Nucleus accumbens (tissue), 56 donors: ENCODE measurements at regions not wholly inside any gene's neighbourhood (a gene's known extent, or its start where the extent isn't known, plus 50 kb on each side); places are given as distances from the start of the nearest gene placed in this dataset.

Experiments used
- DNase-seq, 56 donors: peaks; one replicate each; lab custom pipeline; 2025; lab: John Stamatoyannopoulos, UW

DNA sequence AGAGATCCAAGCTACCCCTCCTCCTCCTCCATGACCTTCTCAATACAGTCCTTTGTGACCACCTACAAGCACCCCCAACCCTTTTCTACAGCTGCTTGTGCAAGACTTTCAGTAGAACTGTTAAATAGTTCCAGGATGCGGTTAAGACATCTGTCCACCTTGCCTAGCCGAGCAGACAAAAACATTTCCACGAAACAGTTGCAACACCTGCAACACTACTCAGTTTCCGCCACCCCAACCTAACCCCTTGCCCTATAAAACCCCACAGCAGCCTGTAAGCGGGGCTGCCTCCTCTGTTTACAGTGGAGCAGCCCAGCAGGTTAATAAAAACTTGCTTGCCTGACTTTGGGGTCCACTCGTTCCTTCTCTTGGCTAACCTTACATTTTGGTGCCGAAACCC is 1803.5 kb upstream of the CDH6 start:
- no peak for DNase-seq

DNA sequence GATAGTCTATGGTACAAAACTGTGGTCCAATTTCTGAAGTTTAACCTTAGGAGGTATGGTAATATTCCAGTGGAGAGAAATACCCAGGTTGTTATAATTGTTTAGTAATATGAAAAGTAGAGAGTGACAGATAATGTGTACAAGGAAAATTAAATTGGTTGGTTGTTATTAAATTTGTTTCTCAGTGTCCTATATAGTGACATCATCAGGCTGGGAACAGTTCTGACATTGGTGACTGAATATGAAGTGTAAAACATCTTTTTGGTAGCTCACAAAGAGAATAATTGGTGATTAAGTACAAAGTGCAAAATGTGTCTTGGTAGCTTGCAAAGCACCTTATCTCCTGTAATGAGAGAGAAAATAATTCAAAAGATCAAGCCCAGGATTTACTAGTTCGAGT is 1806.1 kb upstream of the CDH6 start:
- no peak for DNase-seq

DNA sequence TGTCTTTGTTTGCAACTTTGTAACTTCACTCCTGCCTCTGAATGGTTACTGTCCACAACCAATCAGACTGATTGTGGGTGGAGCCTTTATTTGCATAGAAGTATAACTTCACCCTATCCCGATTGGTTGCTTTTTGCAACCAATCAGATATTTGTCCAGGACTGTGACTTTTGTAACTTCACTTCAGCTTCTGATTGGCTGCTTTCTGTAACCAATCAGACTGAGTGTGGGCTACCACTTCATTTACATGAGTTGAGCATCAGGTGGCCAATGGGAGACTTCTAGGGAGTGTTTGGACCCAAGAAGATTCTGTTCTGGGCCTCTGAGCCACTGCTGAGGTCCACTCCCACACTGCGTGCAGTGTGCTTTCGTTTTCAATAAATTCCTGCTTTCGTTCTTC is 1810.7 kb upstream of the CDH6 start:
- no peak for DNase-seq

DNA sequence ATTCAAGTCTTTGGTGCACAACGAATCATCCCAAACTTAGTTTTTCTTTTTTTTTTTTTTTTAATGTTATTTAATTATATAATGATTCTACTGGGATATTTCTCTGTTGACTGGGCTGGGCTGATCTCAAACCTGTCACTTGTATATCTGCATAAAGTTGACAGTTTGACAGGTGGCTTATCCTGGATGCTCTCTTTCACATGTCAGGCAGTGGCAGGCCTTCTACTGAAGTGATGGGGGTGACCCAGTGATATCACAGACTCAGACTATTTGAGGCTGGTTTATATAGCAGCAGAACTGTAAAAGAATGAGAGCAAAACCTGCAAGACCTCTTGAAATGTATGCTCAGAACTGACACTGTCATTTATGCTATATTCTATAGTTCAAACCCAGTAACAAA is 1813.5 kb upstream of the CDH6 start:
- no peak for DNase-seq

DNA sequence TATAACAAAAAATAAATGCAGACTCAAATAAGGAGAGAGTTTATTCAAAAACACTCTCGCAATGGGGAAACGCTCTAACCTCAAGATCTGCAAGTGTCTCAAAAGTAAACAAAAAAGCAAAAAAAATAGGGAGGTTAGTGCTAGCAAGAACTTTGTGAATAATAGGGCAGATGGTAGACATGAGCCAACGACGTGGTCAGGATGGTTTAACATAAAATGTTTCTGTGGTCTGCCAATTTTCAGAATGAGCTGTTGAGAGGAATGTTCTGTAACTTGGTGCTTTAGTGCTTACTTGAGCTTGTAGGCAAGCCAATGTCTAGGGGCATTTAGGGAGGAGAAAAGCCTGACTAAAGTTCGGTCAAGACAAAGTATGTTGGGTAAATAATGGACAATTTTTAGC is 1813.9 kb upstream of the CDH6 start:
- DNase-seq: no peak

DNA sequence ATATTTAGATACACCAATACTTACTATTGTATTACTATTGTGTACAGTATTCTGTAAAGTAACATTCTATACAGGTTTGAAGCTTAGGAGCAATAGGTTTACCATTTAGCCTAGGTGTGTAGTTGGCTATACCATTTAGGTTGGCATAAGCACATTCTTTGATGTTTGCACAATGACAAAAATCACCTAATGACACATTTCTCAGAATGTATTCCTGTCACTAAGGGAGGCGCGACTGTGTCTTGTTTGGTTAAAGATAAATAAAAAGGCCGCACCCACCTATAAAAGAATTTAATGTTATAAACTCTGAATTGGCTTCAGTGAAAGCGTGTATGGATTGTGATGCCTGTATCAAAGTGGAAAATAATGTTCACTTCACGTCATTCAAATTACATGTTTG is 1815.4 kb upstream of the CDH6 start:
- no peak for DNase-seq

DNA sequence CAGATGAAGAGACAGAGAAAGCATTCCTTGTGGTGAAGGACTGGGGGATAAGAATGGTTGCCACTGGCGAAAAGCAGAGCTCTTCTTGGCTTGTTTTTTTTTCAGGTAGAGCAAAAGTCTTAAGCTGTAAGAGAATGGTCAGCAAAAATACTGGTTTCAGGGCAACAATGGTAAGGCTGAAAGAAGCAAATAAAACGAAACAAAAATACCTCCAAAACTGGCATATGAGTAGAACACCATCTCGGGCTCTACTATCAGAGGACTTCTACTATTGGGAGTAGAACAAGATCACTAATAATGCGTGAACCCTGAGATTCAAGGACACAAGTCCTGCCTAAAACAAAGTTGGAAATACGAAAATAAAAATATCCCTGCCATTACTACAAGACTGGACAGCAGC is 1823.2 kb upstream of the CDH6 start:
- no peak for DNase-seq

DNA sequence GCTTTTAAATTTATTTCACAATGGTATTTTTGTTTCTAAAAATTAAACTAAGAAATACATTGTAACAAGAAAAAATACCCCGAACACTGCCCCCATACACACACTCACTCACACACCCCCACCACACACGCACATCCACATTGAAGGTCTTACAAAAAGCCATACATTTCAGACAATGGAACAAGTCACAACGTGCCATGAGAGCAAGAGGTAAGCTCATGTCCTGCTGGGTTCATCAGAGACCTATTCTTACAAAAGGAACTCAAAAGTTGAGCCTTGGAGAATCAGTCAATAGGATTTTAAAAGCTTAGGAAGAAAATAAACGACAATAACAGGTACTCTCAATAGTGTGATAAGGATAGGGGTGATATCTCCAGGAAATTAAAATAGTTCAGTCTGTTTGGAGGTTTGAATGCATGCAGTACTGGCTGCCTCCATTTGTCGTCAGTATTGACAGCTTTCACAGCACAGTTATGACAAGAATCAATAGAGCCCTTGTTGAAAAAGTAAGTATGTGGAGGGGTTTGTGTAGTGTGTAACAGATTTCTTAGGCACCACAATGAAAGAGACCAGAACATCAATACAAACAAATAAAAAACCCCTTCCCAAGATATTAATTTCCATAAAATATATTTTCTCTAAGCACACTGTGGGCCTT is 1826.2 kb upstream of the CDH6 start:
- DNase-seq: peak in 5 of 56 donors; percentile 0 to 4 (median 1)

DNA sequence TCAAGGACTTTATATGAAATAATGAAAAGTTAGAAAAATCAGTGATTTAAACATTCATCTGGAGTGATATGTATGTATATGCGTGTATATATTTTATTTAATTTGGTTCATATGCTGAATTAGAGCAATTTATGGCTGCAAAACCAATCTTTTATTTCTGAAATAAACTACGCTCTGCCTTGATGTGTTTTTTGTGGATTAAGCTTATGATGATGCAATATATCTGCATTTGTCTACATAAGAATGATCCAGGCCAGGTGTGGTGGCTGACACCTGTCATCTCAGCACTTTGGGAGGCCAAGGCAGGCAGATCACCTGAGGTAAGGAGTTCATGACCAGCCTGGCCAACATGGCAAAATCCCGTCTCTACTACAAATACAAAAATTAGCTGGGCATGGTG is 1842.3 kb upstream of the CDH6 start:
- DNase-seq: no peak

DNA sequence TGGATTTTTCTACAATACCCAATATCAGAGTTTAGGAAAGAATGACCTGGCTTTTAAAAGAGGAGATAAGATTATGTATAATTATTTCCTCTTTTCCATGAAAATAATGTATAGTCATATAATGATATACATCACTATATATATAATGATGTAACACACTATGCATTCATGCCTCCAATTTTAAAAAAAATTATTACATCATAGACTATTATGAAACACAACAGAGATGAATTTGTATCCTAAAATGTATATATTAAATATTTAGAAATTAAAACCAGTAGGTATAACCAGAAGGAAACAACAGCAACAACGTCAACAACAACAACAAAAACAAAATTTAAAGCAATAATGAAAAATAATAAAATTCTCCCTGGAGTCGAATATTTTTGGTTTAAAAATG is 1856.5 kb upstream of the CDH6 start:
- DNase-seq: no peak

DNA sequence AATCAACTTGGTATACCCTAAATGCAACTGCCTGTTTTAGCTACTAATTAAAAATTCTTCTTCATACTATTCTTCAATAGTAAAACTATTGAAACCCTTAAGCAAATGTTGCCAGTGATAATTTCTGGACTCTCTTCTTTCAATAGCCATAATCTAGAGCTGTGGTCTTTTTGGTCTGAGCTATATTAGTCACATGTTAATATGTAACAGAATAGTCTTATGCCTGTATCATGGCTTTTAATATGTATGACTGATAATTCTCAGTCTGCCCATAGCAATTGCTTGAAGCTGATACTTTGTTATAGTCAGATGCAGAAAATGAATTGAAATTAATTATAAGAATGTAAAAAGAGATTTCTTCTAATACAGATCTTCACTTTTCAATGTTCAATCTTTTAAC is 1871.9 kb upstream of the CDH6 start:
- no peak for DNase-seq

DNA sequence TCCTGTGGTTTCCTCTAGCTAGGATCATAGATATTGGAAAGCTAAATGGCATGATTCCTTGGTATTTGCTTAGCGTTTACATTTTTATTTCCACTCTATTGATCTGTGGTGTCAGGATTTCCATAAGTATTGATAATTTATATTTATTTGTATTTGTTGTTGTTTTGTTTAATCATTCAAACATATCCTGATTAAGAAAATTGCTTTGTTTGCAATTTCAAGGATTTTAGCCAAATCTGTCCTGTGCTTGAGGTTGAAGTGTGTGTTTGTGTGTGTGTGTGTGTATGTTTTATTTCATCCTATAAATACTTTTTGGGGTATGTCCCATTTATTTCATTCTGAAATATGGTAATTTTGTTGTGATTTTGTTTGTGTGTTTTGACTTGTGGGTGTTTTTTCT is 1884.1 kb upstream of the CDH6 start:
- DNase-seq: no peak

DNA sequence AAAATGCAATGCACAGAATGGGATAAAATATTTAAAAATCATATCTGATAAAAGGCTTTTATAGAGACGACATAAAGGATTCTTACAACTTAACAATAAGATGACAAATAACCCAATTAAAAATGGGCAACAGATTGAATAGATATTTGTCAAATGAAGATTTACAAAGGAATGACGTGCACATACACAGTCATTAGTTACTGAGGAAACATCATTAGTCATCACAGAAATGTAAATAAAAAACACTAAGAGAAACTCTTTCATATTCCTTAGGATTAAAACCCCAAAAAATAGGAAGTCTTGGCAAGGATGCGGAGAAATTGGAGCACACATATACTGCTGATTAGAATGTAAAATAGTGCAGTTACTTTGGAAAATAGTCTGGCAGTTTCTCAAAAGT is 1886.0 kb upstream of the CDH6 start:
- DNase-seq: no peak

DNA sequence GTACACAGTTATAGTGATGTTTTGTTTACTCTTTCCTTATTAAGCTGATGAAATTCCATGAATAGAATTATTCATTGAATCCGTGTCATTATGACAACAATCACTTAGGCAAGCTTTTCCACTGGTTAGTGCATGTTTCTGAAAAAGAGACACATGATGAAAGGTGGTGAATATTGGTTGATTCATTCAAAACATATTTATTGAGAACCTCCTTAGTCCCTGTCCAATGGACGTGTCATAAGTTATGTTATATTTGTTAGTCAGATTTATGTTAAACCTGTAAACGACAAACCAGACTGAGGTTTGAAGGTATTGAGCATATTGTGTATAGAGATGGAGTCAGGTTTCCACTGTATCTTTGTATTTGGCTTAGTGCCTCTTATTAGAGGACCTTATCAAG is 1888.9 kb upstream of the CDH6 start:
- DNase-seq: no peak

DNA sequence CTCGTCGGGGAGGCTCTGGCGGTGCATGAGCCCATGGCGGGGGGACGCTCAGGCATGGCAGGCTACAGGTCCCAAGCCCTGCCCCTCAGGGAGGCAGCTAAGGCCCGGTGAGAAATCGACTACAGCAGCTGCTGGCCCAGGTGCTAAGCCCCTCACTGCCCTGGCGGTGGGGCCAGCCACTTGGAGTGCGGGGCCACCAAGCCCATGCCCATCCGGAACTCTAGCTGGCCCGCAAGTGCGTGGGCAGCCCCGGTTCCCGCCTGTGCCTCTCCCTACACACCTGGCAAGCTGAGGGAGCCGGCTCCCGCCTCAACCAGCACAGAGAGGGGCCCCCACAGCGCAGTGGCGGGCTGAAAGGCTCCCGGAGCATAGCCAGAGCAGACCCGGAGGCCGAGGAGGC is 1896.9 kb upstream of the CDH6 start:
- DNase-seq: no peak

DNA sequence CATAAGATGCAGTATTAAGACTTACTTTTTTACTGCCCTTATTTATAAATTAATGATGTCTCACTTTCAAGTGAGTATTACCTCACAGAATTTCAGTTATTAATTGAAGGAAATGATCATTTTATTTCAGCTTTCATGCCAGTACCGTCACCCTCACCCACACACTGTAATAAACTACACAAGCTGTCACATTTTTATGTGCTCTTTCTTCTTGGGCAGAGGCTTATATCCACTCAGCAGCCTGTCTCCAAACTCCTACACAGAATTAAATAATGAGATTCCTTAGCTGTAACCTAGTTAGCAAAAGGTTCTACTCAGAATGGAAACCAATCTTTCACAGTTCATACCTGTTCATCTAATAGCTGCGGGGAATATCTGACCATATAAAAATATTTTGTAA is 1915.8 kb upstream of the CDH6 start:
- peak in 3 of 56 donors; percentile 2 to 10 (median 4) for DNase-seq

DNA sequence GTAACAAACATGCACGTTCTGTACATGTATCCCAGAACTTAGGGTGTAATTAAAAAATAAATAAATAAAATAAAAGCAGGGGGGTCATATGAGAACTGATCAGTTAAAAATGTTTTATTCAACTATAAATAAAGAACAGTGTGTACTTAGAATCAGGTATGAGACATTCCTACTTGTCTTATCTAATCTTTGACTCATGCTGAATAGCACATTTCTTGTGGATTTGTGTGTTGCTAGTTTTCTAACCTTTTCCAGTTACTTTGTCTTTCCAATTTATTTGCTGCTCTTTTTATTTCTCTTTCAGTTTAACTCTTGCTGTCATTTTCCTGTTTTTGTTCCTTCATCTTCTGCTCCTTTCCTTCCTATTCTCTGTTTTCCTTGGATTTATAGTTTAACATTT is 1917.1 kb upstream of the CDH6 start:
- DNase-seq: no peak

DNA sequence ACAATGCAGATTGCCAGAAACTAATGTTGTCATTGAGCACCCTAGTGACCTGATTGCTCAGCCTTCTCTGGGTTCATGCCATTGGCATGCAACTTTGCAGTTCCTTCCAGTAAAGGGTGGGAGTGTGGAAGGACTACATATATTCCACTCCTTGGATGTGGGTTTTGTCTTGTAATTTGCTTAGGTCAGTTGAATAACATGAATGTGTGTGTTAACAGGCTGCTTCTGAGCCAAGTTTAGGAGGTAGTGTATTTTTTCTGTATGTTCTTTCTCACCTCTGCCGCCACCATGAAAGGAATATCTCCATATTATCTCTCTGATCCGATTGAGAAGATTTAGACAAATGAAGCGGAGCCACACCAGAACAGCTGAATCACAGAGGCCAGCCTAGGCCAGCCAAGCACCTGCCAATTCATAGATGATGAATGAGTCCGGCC is 1929.6 kb upstream of the CDH6 start:
- DNase-seq: no peak

DNA sequence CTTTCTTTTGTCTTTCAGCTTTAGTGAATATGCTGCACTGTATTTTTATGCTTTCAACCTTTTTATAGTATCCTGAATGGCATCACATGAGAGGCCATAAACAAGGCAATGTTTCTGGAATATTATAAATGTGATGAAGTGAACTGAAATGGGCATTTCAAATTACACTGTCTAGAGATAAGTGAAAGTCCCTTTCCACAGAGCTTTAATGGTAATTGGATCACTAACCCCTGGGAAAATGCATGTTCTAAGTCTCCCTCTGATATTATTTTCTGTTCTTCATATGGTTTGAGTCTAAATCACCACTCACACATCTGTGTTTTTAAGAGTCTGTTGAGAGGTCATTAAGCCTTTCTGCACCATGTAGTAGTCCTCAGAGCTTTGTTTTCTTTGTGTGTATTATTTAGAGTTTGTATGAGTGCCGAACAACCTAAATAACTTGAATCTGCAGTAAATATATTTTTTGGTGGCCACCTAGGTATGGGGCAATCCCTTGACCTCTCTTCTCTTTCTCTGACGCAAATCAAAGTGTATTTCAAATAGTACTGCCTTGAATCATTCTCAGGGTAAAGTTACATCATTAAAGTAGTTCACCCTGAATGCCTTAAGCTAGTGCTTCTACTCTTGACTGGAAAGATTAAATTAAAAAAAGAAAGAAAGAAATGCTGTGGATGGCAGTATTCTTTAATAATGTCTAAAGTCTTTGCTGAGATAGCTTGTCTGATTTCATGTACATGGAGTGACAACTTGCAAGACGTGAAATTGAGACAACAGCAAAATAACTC is 1931.0 kb upstream of the CDH6 start:
- no peak for DNase-seq

DNA sequence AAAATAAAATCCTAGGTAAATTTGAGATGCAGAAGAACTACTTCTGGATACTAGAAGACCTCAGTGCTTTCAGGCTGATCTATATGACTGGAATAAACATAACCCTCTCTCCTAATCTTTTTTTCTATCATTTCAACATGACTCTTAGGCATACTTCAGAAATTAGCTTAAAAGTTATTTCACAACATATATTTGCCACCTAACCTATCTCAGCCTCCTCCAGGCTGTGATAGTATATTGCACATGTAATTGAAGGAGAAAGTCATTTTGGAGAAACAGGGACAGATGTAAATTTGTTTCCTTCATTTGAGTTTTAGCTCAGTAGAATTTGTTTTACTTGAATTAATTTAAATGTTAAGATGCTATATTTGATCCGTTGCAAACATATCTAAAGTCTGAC is 1932.3 kb upstream of the CDH6 start:
- DNase-seq: no peak

DNA sequence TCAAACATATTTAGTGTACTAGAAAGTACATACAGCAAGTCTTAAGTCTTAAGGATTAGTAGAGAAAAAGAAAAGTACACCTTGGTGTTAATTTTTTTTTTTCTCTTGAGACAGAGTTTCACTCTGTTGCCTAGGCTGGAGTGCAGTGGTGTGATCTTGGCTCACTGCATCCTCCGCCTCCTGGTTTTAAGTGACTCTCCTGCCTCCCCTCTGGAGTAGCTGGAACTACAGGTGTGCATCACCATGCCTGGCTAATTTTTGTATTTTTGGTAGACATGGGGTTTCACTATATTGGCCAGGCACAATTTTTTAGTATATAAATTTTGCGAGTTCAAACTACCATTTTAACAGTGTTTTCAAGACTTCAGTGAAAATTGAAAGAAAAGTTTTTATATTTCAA is 1941.1 kb upstream of the CDH6 start:
- DNase-seq: no peak

DNA sequence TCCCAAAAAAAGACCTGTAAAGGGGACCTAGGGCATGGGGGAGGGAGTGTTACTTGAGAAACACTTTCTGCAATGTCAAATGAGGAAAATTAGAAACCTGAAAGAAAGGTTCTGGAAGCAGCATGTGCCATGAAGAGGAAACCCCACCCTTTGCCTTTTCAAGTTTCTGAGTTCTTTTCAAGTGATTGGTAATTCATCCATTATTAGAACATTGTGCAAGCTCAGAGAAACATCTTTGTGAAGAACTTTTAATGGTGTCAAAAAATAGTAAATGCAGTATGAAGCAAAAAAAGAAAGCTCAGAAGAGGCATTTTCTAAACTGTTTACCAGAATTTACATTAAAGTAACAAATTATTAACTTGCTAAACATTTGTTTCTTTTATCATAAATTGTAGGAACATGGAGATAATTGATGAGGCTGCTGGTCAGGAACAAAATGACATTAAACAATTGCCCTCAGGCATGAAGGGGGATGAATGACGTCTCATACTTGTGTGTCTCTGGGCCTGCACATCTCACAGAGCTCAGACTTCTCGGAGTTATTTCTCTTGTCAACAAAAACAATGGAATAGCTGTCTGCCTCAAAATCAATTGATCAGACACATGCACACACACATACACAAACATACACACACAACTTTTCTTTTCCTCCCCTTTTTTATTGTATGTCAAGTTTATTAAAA is 1946.0 kb upstream of the CDH6 start:
- no peak for DNase-seq
